ENCODE measurements at regions not wholly inside any gene's neighbourhood (a gene's known extent, or its start where the extent isn't known, plus 50 kb on each side); places are given as distances from the start of the nearest gene placed in this dataset.

DNA sequence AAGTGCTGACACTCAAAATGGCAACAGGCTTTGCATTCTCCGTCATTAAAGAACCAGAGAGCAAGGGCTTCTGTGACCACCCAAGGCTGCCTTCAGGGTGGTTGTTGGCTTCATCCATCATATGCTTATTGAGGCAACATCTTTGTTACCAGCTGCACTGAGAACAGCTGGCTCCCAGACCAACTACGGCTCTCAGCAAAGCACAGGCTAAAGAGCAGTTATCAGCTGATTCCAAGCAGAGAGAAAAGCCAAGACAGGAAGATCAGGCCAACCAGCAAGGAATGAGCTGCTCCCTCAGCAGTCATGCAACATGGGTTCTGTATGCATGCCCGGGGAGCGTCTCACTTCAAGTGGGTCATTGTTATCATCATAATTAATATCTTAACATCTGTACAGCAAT is 358.9 kb downstream of the ACTL7B start:
- CTCF ChIA-PET: no interaction called here

DNA sequence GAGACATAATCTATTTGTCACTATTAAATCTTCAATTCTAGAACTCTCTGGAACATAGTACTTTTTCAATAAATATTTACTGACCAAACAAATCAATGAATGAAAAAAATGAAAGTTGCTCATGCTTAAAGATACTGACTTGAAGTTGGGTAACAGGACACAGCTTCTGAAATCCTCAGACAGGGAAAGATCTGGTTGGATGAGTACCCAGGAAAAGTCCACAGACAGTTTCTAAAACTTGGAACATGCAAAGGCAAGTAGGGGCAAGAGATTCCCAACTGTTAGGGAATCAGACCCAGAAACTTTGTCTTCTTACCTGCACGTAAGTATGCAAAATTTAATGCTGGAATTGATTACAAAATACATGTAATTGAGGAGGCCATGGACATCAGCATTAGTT is 366.2 kb downstream of the ACTL7B start:
- no peak overlapping the region for H3K4me3 ChIP-seq (ENCODE audit: low read length)
- ChIA-PET CTCF (no interaction called here), POLR2A (ENCODE audit: unreplicated experiment) (no interaction called here)
- no peaks in the 10 kb centered on the region for H3K4me1 ChIP-seq (ENCODE audit: insufficient read depth, low read length)
- no peaks in the 10 kb centered on the region for H4K20me1 ChIP-seq (ENCODE audit: low read length)
- H2AFZ ChIP-seq (ENCODE audit: low read length): no peak overlapping the region
- no peaks in the 10 kb centered on the region for H3K36me3 ChIP-seq (ENCODE audit: low read depth, low read length)
- intact Hi-C loops (cut with micrococcal nuclease): no loop called here
- BruUV-seq (replicated peaks): no TSS peak
- no peak for DNase-seq
- no peaks in the 10 kb centered on the region for H3F3A ChIP-seq (ENCODE audit: low read length, unreplicated experiment)
- H3K9me2 ChIP-seq (replicated peaks; ENCODE audit: low read length): no peaks in the 10 kb centered on the region
- TF ChIP-seq, protein P1, sequence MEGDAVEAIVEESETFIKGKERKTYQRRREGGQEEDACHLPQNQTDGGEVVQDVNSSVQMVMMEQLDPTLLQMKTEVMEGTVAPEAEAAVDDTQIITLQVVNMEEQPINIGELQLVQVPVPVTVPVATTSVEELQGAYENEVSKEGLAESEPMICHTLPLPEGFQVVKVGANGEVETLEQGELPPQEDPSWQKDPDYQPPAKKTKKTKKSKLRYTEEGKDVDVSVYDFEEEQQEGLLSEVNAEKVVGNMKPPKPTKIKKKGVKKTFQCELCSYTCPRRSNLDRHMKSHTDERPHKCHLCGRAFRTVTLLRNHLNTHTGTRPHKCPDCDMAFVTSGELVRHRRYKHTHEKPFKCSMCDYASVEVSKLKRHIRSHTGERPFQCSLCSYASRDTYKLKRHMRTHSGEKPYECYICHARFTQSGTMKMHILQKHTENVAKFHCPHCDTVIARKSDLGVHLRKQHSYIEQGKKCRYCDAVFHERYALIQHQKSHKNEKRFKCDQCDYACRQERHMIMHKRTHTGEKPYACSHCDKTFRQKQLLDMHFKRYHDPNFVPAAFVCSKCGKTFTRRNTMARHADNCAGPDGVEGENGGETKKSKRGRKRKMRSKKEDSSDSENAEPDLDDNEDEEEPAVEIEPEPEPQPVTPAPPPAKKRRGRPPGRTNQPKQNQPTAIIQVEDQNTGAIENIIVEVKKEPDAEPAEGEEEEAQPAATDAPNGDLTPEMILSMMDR (conservative IDR thresholded peaks at IDR 0.05; ENCODE audit: low read depth, low read length): no peak
- no peak for TF ChIP-seq EZH2 (IDR thresholded peaks at IDR 0.05; ENCODE audit: low read length, unreplicated experiment)
- TF ChIP-seq EZH2phosphoT487 (IDR thresholded peaks at IDR 0.05; ENCODE audit: borderline replicate concordance, low read length): no peak
- H3K4me2 ChIP-seq (ENCODE audit: low read length): no peak overlapping the region
- no peaks in the 10 kb centered on the region for H3K27me3 ChIP-seq (ENCODE audit: low read length)
- H3K79me2 ChIP-seq (ENCODE audit: low read length): no peaks in the 10 kb centered on the region
- H3K9ac ChIP-seq (ENCODE audit: low read length): no peak overlapping the region
- no peaks in the 10 kb centered on the region for H3K9me3 ChIP-seq (ENCODE audit: low read length)
- ATAC-seq: no peak
- no peak overlapping the region for H3K27ac ChIP-seq (ENCODE audit: low read length)

More for the DNA sequence above, 358.9 kb downstream of the ACTL7B start:
- no peaks in the 10 kb centered on the region for H4K20me1 ChIP-seq (ENCODE audit: low read length)
- POLR2A ChIA-PET (ENCODE audit: unreplicated experiment): no interaction called here
- H3K79me2 ChIP-seq (ENCODE audit: low read length): no peaks in the 10 kb centered on the region
- no TSS peak for BruUV-seq (replicated peaks)
- ATAC-seq (no peak), DNase-seq (no peak)
- no peak overlapping the region for H3K9ac ChIP-seq (ENCODE audit: low read length)
- H3K27me3 ChIP-seq (ENCODE audit: low read length): no peaks in the 10 kb centered on the region
- intact Hi-C loops (cut with micrococcal nuclease): no loop called here
- H3K9me2 ChIP-seq (replicated peaks; ENCODE audit: low read length): no peaks in the 10 kb centered on the region
- H3F3A ChIP-seq (ENCODE audit: low read length, unreplicated experiment): no peaks in the 10 kb centered on the region
- H3K4me1 ChIP-seq (ENCODE audit: insufficient read depth, low read length): no peaks in the 10 kb centered on the region
- no peak overlapping the region for H3K4me2 ChIP-seq (ENCODE audit: low read length)
- no peak overlapping the region for H2AFZ ChIP-seq (ENCODE audit: low read length)
- no peak overlapping the region for H3K27ac ChIP-seq (ENCODE audit: low read length)
- TF ChIP-seq EZH2phosphoT487 (IDR thresholded peaks at IDR 0.05; ENCODE audit: borderline replicate concordance, low read length) (no peak), EZH2 (IDR thresholded peaks at IDR 0.05; ENCODE audit: low read length, unreplicated experiment) (no peak)
- TF ChIP-seq, protein P1 (conservative IDR thresholded peaks at IDR 0.05; ENCODE audit: low read depth, low read length): no peak
- H3K36me3 ChIP-seq (ENCODE audit: low read depth, low read length): no peaks in the 10 kb centered on the region
- no peaks in the 10 kb centered on the region for H3K9me3 ChIP-seq (ENCODE audit: low read length)
- H3K4me3 ChIP-seq (ENCODE audit: low read length): no peak overlapping the region

DNA sequence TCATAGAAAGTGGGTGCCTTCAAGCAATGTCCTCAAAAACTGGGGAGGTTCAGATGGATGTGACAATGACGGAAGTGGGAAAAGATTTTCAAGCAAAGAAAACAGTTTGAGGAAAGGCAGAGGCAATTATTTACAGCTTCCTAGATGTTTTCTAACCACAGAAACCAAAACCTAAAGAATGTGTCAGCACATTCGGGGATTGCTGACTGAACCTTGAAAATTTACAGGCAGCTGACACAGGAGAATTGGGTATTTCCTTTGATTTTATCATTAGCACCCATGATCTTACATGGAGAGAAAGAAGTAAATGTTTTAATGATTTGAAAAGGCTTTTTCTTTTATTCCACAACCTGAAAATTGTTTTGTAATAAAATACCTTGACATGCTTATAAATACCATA is 369.0 kb downstream of the ACTL7B start:
- no peaks in the 10 kb centered on the region for H3K36me3 ChIP-seq (ENCODE audit: low read depth, low read length)
- no peak overlapping the region for H3K27ac ChIP-seq (ENCODE audit: low read length)
- no peak overlapping the region for H2AFZ ChIP-seq (ENCODE audit: low read length)
- no peaks in the 10 kb centered on the region for H3K4me1 ChIP-seq (ENCODE audit: insufficient read depth, low read length)
- H3K27me3 ChIP-seq (ENCODE audit: low read length): no peaks in the 10 kb centered on the region
- no peak overlapping the region for H3K4me2 ChIP-seq (ENCODE audit: low read length)
- no peaks in the 10 kb centered on the region for H3K79me2 ChIP-seq (ENCODE audit: low read length)
- H3K9me2 ChIP-seq (replicated peaks; ENCODE audit: low read length): no peaks in the 10 kb centered on the region
- ATAC-seq: no peak
- intact Hi-C loops (cut with micrococcal nuclease): no loop called here
- ChIA-PET POLR2A (ENCODE audit: unreplicated experiment) (no interaction called here), CTCF (no interaction called here)
- no peak overlapping the region for H3K4me3 ChIP-seq (ENCODE audit: low read length)
- H3F3A ChIP-seq (ENCODE audit: low read length, unreplicated experiment): no peaks in the 10 kb centered on the region
- H3K9ac ChIP-seq (ENCODE audit: low read length): no peak overlapping the region
- TF ChIP-seq EZH2 (IDR thresholded peaks at IDR 0.05; ENCODE audit: low read length, unreplicated experiment): no peak
- no peak for TF ChIP-seq EZH2phosphoT487 (IDR thresholded peaks at IDR 0.05; ENCODE audit: borderline replicate concordance, low read length)
- TF ChIP-seq, protein P1 (conservative IDR thresholded peaks at IDR 0.05; ENCODE audit: low read depth, low read length): no peak
- no peaks in the 10 kb centered on the region for H3K9me3 ChIP-seq (ENCODE audit: low read length)
- no peaks in the 10 kb centered on the region for H4K20me1 ChIP-seq (ENCODE audit: low read length)
- BruUV-seq (replicated peaks): no TSS peak
- no peak for DNase-seq
